Hepatic stellate cell (primary cell): ENCODE measurements at regions not wholly inside any gene's neighbourhood (a gene's known extent, or its start where the extent isn't known, plus 50 kb on each side); places are given as distances from the start of the nearest gene placed in this dataset.

Experiments
- DNase-seq: peaks from one replicate; pipeline ENCODE4 v3.0.0; 2011; ENCODE audit warnings: low spot score

GRCh38 chr5:175170899-175171298, 273.1 kb downstream of the DRD1 start:
- no peak for DNase-seq

DNA sequence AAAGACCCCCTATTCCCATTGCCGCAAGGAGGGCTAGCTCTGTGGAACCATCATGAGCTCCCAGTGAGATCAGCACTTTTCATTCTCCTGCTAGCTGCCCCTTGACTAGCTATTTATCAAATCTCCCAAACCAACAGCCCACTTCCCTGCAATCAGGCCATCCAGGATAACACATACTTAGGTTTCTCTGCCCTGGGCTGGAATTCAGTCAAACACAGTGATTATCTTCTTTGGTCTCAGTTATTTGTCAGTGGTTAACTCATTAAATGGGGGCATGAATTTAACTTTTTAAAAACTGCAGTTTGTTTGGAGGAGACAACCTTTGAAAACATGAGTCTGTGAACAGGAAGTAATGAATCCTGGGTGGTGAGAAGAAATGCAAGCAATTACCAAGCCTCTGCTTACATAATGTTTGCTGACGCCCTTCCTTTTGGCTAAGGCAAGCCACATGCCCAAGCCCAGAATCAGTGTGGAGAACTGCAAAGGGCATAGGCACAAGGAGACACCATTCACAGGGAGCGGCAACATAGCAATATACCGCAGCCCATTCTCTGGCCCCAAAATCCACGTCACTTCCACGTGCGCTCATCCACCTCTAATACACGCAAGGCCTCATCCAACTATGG, 275.0 kb downstream of the DRD1 start:
- DNase-seq: no peak

- DNase-seq: no peak
These were observed 278.0 kb downstream of the DRD1 start for GRCh38 chr5:175166026-175166425.

GRCh38 chr5:175163586-175164275, 280.3 kb downstream of the DRD1 start:
- DNase-seq: no peak

DNA sequence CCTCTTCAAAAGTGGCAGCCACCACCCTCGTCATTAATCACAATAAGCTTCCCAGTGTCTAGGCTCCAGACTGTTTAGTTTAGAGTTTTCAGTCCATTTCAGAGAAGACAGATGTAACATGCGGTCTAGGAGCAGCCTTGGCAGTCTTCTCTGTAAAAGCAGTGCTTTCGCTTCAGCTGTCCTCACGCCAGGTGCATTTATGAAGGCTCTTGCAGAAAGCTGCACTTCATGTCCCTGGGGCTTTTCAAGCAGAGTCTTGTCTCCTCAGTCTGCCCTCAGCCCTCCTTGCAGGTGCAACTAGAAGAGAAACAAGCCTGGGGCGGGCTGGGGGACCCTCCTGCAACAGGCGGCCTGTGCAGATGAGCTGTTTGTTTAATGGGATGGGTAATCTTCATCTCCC, 281.9 kb downstream of the DRD1 start:
- DNase-seq: no peak

GRCh38 chr5:175159956-175160355, 284.0 kb downstream of the DRD1 start:
- DNase-seq: no peak

DNA sequence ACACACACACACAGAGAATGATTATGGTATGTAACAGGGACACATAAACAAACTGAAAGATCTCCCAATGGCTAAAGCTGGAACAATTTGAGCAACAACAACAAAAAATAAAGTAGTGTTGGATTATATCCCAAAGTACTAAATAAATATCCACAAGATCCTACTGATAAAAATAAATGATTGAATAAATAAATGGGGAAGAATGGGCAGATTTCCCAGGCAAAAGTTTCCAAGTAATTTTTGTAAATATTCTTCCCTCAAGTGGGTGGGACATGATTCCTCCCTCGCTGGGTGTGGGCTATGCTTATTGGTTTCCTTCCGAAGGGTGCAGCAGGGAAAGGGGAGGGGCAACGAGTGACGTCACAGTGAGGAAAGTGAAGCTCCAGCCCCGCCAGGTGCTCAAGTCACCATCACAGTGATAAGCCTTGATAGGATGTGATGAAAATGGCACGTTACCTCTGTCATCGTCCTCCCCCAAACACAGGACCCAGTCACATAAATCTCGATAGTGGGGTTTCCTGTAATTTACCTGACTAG, 295.3 kb downstream of the DRD1 start:
- no peak for DNase-seq

GRCh38 chr5:175146733-175147132, 297.2 kb downstream of the DRD1 start:
- DNase-seq: no peak

DNA sequence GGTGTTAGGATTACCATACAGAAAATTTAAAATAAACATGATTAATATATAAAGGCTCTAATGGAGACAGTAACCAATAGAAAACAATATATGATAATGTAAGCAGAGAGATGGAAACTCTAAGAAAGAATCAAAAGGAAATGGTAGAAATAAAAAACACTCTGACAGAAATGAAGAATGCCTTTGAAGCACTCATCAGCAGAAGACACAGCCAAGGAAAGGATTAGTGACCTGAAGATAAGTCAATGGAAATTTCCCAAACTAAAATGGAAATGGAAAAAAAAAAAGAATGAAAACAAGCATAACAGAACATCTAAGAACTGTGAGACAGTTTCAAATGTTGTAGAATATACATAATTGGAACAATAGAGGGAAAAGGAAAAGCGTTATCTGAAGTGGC, 302.6 kb downstream of the DRD1 start:
- no peak for DNase-seq

DNA sequence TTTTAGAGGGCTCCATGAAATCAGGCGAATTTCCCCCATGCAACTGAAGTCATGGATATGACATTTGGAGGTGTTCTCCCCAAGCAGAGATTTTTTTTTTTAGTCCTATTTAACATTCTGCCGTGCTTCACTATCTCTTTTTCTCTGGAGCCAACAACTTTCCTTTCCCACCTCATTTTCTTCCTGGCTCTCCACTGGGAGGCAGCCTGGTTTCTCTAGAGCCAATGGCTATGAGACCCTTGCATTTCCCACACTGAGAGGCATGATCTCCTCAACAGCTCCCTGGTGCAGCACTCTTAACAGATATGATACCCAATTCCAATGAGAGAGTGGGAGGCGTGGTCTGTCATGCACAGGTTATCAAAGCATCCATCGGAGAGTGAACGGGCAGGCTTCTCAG, 310.8 kb downstream of the DRD1 start:
- DNase-seq: no peak

- DNase-seq: no peak
These were observed 312.6 kb downstream of the DRD1 start for GRCh38 chr5:175131432-175131831.

- no peak for DNase-seq
These were observed 314.4 kb downstream of the DRD1 start for GRCh38 chr5:175129619-175130018.

- no peak for DNase-seq
These were observed 314.9 kb downstream of the DRD1 start for GRCh38 chr5:175129121-175129520.

DNA sequence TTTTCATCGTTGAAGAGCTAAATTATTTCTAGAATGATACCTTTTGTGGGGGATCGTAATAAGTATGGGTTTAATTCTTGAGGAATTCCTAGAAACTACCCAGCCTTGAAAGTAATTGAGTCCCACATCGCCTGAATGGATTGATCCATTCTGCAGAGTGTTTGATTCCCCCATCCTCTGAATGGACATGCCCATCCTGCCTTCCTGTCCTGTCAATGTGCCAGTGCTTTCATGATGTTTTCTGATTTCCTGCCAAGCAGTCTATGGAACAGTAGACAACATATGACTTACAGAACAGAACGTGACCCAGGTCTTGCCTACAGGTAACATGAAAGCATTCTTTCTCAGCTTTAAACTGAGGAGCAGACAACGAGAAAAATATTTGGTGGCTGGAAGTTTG, 319.2 kb downstream of the DRD1 start:
- DNase-seq: no peak

DNA sequence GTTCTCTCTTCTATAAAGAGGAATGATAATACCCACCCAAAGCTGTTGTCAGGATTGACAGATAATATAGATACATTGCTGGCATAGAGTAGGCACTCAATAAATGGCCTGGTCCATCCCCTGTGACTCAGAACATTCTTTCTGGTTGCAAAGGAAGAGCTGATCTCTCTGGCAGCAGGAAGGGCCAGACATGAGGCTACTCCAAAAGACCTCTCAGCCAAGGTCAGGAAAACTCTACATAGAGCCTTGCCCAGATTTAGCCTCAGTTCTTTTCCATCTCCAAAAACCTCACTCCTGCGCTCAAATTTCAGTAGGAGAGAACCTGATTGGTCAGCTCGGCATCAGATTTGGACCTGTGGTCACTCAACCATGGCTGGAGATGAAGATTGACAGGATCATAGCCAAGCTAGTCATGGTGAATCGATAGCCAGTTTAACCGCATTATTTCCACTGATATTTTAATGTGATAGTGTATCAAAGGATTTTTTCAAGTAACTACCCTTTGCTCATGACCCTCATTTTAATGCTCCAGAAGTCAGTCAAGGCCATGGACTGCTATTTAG, 319.6 kb downstream of the DRD1 start:
- DNase-seq: no peak

GRCh38 chr5:175123542-175123941, 320.4 kb downstream of the DRD1 start:
- DNase-seq: no peak

- DNase-seq: no peak
These were observed 322.5 kb downstream of the DRD1 start for GRCh38 chr5:175121457-175121856.

GRCh38 chr5:175120412-175120811, 323.6 kb downstream of the DRD1 start:
- no peak for DNase-seq

GRCh38 chr5:175118700-175119309, 325.2 kb downstream of the DRD1 start:
- DNase-seq: no peak

GRCh38 chr5:175116466-175117048, 327.4 kb downstream of the DRD1 start:
- no peak for DNase-seq

DNA sequence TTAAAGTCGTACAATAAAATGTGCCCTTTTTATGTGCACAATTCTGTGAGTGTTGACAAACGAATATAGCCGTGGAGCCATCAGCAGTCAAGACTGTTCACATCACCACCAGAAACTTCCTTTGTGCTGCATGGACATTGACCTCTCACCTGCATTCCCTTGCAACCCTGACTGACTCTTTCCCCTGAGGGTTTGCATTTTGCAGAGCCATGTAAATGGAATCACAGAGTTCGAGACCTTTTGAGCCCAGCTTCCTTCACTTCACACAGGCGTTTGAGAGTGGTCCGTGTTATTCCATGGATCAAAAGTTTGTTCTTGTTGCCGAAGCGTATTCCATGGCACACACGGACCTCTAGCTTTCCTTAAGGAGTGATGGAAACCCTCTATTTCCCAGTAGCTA, 328.2 kb downstream of the DRD1 start:
- DNase-seq: no peak

- no peak for DNase-seq
These were observed 330.0 kb downstream of the DRD1 start for GRCh38 chr5:175113947-175114346.
